ENCODE measurements at regions not wholly inside any gene's neighbourhood (a gene's known extent, or its start where the extent isn't known, plus 50 kb on each side); places are given as distances from the start of the nearest gene placed in this dataset.

DNA sequence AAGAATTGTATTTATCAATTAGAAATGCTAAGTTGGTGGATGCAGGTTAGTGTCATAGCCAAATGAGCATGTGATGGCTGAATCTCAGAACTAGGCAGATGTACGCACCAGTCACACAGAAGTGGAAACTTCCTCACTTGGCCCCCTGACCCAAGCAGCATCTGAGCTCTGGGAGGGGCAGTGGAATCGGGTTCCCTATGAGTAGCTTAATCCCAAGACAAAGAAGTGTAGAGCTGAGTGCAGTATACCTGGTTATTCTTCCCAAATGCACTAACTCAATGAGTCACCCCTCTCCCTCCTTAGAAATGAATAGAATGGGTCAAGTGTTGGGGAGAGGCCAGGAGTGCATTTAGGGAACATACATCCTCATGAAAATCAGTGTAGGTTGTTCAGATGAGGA lies 224.6 kb downstream of the FAT3 start:
- no peak for DNase-seq (ENCODE audit: low read depth, low spot score)
- no peak for FAIRE-seq
- no peaks in the 10 kb centered on the region for H3K9me1 ChIP-seq (ENCODE audit: control insufficient read depth, extremely low read depth, insufficient read depth, low read length)
- dilution Hi-C loops (cut with MboI; ENCODE audit: extremely low pct_ligation_motif_present, low sequenced_read_pairs), result no loop called here
- H2AFZ ChIP-seq (ENCODE audit: control insufficient read depth, low read length), result no peak overlapping the region
- H3K79me2 ChIP-seq (ENCODE audit: control insufficient read depth, insufficient read depth, low read length), result no peaks in the 10 kb centered on the region
- no peaks in the 10 kb centered on the region for H4K20me1 ChIP-seq (ENCODE audit: control insufficient read depth, extremely low read depth, insufficient read depth, low read length)
- peaks cover 4% of the 10 kb centered on the region for H3K4me1 ChIP-seq (ENCODE audit: control insufficient read depth, extremely low read depth, insufficient read depth, low read length)
- H3K27ac ChIP-seq (ENCODE audit: control insufficient read depth, insufficient read depth, low read length), result no peak overlapping the region
- H3K36me3 ChIP-seq (ENCODE audit: control insufficient read depth in 2 of 2, extremely low read depth in 1 of 2, insufficient read depth in 2 of 2, low read length in 2 of 2), result no peaks in the 10 kb centered on the region
- H3K4me2 ChIP-seq (ENCODE audit: control insufficient read depth, extremely low read depth, insufficient read depth, low read depth, low read length), result no peak overlapping the region
- H3K4me3 ChIP-seq (ENCODE audit: control insufficient read depth in 2 of 3, extremely low read depth in 1 of 3, insufficient read depth in 2 of 3, low read depth in 1 of 3, low read length in 3 of 3), result no peak overlapping the region
- TF ChIP-seq, protein P1, sequence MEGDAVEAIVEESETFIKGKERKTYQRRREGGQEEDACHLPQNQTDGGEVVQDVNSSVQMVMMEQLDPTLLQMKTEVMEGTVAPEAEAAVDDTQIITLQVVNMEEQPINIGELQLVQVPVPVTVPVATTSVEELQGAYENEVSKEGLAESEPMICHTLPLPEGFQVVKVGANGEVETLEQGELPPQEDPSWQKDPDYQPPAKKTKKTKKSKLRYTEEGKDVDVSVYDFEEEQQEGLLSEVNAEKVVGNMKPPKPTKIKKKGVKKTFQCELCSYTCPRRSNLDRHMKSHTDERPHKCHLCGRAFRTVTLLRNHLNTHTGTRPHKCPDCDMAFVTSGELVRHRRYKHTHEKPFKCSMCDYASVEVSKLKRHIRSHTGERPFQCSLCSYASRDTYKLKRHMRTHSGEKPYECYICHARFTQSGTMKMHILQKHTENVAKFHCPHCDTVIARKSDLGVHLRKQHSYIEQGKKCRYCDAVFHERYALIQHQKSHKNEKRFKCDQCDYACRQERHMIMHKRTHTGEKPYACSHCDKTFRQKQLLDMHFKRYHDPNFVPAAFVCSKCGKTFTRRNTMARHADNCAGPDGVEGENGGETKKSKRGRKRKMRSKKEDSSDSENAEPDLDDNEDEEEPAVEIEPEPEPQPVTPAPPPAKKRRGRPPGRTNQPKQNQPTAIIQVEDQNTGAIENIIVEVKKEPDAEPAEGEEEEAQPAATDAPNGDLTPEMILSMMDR (optimal IDR thresholded peaks at IDR 0.05 in 1 of 3, IDR thresholded peaks at IDR 0.05 in 1 of 3, conservative IDR thresholded peaks at IDR 0.05 in 1 of 3; ENCODE audit: extremely low read depth in 1 of 3, insufficient read depth in 2 of 3, low read length in 3 of 3), result no peak
- TF ChIP-seq EZH2 (IDR thresholded peaks at IDR 0.05; ENCODE audit: low read length), result no peak
- H3K27me3 ChIP-seq (ENCODE audit: control insufficient read depth, extremely low read depth, insufficient read depth, low read length), result no peaks in the 10 kb centered on the region
- no peak overlapping the region for H3K9ac ChIP-seq (ENCODE audit: control insufficient read depth, extremely low read depth, insufficient read depth, low read length)
- no peaks in the 10 kb centered on the region for H3K9me3 ChIP-seq (ENCODE audit: control insufficient read depth, low read depth, low read length)

DNA sequence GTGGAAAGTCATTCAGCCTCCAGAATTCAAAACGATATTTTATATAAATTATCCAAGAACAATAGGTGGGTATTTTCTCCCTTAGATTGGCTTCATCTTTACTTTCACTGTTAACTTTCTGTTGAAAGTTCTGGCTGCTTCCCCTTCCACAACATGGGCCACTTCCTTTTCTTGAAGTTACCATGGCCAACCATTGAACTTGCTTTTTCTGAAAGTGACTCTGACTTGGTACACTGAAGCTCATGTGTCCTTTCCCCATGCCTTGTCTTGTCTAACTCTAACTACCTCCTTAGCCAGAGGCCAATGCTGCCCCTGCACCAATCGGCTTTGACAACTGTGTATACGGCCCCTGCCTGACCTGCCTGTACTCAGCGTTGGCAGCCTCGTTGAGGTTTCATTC lies 225.2 kb downstream of the FAT3 start:
- H4K20me1 ChIP-seq (ENCODE audit: control insufficient read depth, extremely low read depth, insufficient read depth, low read length), result no peaks in the 10 kb centered on the region
- no peak for TF ChIP-seq EZH2 (IDR thresholded peaks at IDR 0.05; ENCODE audit: low read length)
- TF ChIP-seq, protein P1 (optimal IDR thresholded peaks at IDR 0.05 in 1 of 3, IDR thresholded peaks at IDR 0.05 in 1 of 3, conservative IDR thresholded peaks at IDR 0.05 in 1 of 3; ENCODE audit: extremely low read depth in 1 of 3, insufficient read depth in 2 of 3, low read length in 3 of 3), result no peak
- no peaks in the 10 kb centered on the region for H3K27me3 ChIP-seq (ENCODE audit: control insufficient read depth, extremely low read depth, insufficient read depth, low read length)
- no peak overlapping the region for H3K9ac ChIP-seq (ENCODE audit: control insufficient read depth, extremely low read depth, insufficient read depth, low read length)
- no peaks in the 10 kb centered on the region for H3K9me3 ChIP-seq (ENCODE audit: control insufficient read depth, low read depth, low read length)
- dilution Hi-C loops (cut with MboI; ENCODE audit: extremely low pct_ligation_motif_present, low sequenced_read_pairs), result no loop called here
- no peak overlapping the region for H3K4me2 ChIP-seq (ENCODE audit: control insufficient read depth, extremely low read depth, insufficient read depth, low read depth, low read length)
- no peak overlapping the region for H2AFZ ChIP-seq (ENCODE audit: control insufficient read depth, low read length)
- no peaks in the 10 kb centered on the region for H3K79me2 ChIP-seq (ENCODE audit: control insufficient read depth, insufficient read depth, low read length)
- peaks cover 4% of the 10 kb centered on the region for H3K4me1 ChIP-seq (ENCODE audit: control insufficient read depth, extremely low read depth, insufficient read depth, low read length)
- DNase-seq (ENCODE audit: low read depth, low spot score) (no peak), FAIRE-seq (no peak)
- H3K4me3 ChIP-seq (ENCODE audit: control insufficient read depth in 2 of 3, extremely low read depth in 1 of 3, insufficient read depth in 2 of 3, low read depth in 1 of 3, low read length in 3 of 3), result no peak overlapping the region
- no peaks in the 10 kb centered on the region for H3K9me1 ChIP-seq (ENCODE audit: control insufficient read depth, extremely low read depth, insufficient read depth, low read length)
- H3K27ac ChIP-seq (ENCODE audit: control insufficient read depth, insufficient read depth, low read length), result no peak overlapping the region
- H3K36me3 ChIP-seq (ENCODE audit: control insufficient read depth in 2 of 2, extremely low read depth in 1 of 2, insufficient read depth in 2 of 2, low read length in 2 of 2), result no peaks in the 10 kb centered on the region

Data from keratinocyte (primary cell).